Inflammatory macrophage treated with lipopolysaccharide for 4 hours (primary cell): ENCODE measurements at regions not wholly inside any gene's neighbourhood (a gene's known extent, or its start where the extent isn't known, plus 50 kb on each side); places are given as distances from the start of the nearest gene placed in this dataset.
"Not testable (repeated sequence)": the region's sequence is repeated elsewhere in the genome, so short reads cannot be mapped to it uniquely, and the experiment has no call there.

Experiments
- DNase-seq: peaks from one replicate; pipeline ENCODE4 v3.0.0-alpha.2; 2020

- no peak for DNase-seq
Observed at GRCh38 chr1:104182251-104182650, 432.6 kb downstream of the AMY1C start.

- DNase-seq = no peak
Observed at GRCh38 chr1:104189207-104189606, 439.5 kb downstream of the AMY1C start.

- no peak for DNase-seq
Observed at GRCh38 chr1:104190821-104191220, 441.1 kb downstream of the AMY1C start.

GRCh38 chr1:104195395-104195794, 445.7 kb downstream of the AMY1C start:
- no peak for DNase-seq

GRCh38 chr1:104196136-104196535, 446.4 kb downstream of the AMY1C start:
- DNase-seq = no peak

GRCh38 chr1:104197516-104197915, 447.8 kb downstream of the AMY1C start:
- DNase-seq = no peak

GRCh38 chr1:104212239-104212638, 462.5 kb downstream of the AMY1C start:
- DNase-seq = no peak

GRCh38 chr1:104217395-104217986, 467.8 kb downstream of the AMY1C start:
- DNase-seq = not testable (repeated sequence)

- DNase-seq = no peak
Observed at GRCh38 chr1:104229860-104230259, 480.2 kb downstream of the AMY1C start.

- no peak for DNase-seq
Observed at GRCh38 chr1:104231676-104232075, 482.0 kb downstream of the AMY1C start.

- DNase-seq = no peak
Observed at GRCh38 chr1:104235141-104235540, 485.4 kb downstream of the AMY1C start.

- no peak for DNase-seq
Observed at GRCh38 chr1:104238991-104239390, 489.3 kb downstream of the AMY1C start.

- no peak for DNase-seq
Observed at GRCh38 chr1:104248385-104248784, 498.7 kb downstream of the AMY1C start.

- DNase-seq = no peak
Observed at GRCh38 chr1:104259481-104259880, 509.8 kb downstream of the AMY1C start.

GRCh38 chr1:104263110-104263509, 513.4 kb downstream of the AMY1C start:
- not testable (repeated sequence) for DNase-seq

- DNase-seq = no peak
Observed at GRCh38 chr1:104264521-104264920, 514.8 kb downstream of the AMY1C start.

GRCh38 chr1:104265163-104265562, 515.5 kb downstream of the AMY1C start:
- no peak for DNase-seq

- DNase-seq = no peak
Observed at GRCh38 chr1:104266612-104267011, 516.9 kb downstream of the AMY1C start.

GRCh38 chr1:104288322-104288721, 538.6 kb downstream of the AMY1C start:
- not testable (repeated sequence) for DNase-seq

GRCh38 chr1:104291156-104291555, 541.5 kb downstream of the AMY1C start:
- no peak for DNase-seq

- no peak for DNase-seq
Observed at GRCh38 chr1:104294259-104294658, 544.6 kb downstream of the AMY1C start.

GRCh38 chr1:104295511-104295910, 545.8 kb downstream of the AMY1C start:
- no peak for DNase-seq

- DNase-seq = no peak
Observed at GRCh38 chr1:104309673-104310072, 560.0 kb downstream of the AMY1C start.

- DNase-seq = no peak
Observed at GRCh38 chr1:104315823-104316222, 566.1 kb downstream of the AMY1C start.

- DNase-seq = no peak
Observed at GRCh38 chr1:104322131-104322530, 572.4 kb downstream of the AMY1C start.

- DNase-seq = no peak
Observed at GRCh38 chr1:104329278-104329677, 579.6 kb downstream of the AMY1C start.
